PC-9 (cell line): ENCODE measurements at regions not wholly inside any gene's neighbourhood (a gene's known extent, or its start where the extent isn't known, plus 50 kb on each side); places are given as distances from the start of the nearest gene placed in this dataset.
A peak's percentile ranks its signal among the peaks of the same experiment; 100 is the strongest.
"Not testable (repeated sequence)": the region's sequence is repeated elsewhere in the genome, so short reads cannot be mapped to it uniquely, and the experiment has no call there.

Experiments
- BruUV-seq: library from RNA; stranded (reverse); fragments of 400-500 nt; replicated peaks from 2 replicates; lab custom pipeline; 2021; lab: Mats Ljungman, UMichigan
- CTCF ChIA-PET: fragments of 300-600 bp; sonication (Branson Sonifier 250); formaldehyde crosslinking; loops from one replicate; lab custom pipeline; 2022; ENCODE audit warnings: antibody characterized with exemption; lab: Charles Lee
- POLR2A ChIA-PET: fragments of 300-600 bp; sonication (Branson Sonifier 250); formaldehyde crosslinking; loops from one replicate; lab custom pipeline; 2022; ENCODE audit warnings: antibody characterized with exemption; ENCODE audit not compliant: unreplicated experiment; lab: Charles Lee
- DNase-seq, 2 experiments: peaks; one replicate each; pipeline versions ENCODE4 v3.0.0 to v3.0.0-alpha.2; 2015 to 2022; ENCODE audit warnings: mixed read lengths in 1 of 2
- H2AFZ ChIP-seq: fragments of 200-600 bp; sonication (generic); 2 replicates; pipeline ENCODE4 v1.8.1; 2017; ENCODE audit warnings: antibody characterized with exemption
- H3F3A ChIP-seq: fragments of 200-600 bp; sonication (generic); 2 replicates; pipeline ENCODE4 v1.8.1; 2017; ENCODE audit warnings: antibody characterized with exemption, mild to moderate bottlenecking, low read depth; ENCODE audit not compliant: insufficient read depth
- H3K27ac ChIP-seq: fragments of 200-600 bp; sonication (generic); 2 replicates; pipeline ENCODE4 v1.6.1; 2016; ENCODE audit warnings: mixed run types
- H3K27me3 ChIP-seq: fragments of 200-600 bp; sonication (generic); 2 replicates; pipeline ENCODE4 v1.6.1; 2016; ENCODE audit warnings: low read depth, mixed run types; ENCODE audit not compliant: insufficient read depth
- H3K36me3 ChIP-seq: fragments of 200-600 bp; sonication (generic); 2 replicates; pipeline ENCODE4 v1.6.1; 2016; ENCODE audit warnings: low read depth, mixed run types
- H3K4me1 ChIP-seq: fragments of 200-600 bp; sonication (generic); replicated peaks from 2 replicates; pipeline ENCODE4 v1.6.1; 2016; ENCODE audit warnings: mixed run types; ENCODE audit not compliant: insufficient read depth
- H3K4me2 ChIP-seq: fragments of 200-600 bp; sonication (generic); 2 replicates; pipeline ENCODE4 v1.6.1; 2017; ENCODE audit warnings: mixed run types
- H3K4me3 ChIP-seq: fragments of 200-600 bp; sonication (generic); 2 replicates; pipeline ENCODE4 v1.6.1; 2016; ENCODE audit warnings: mixed run types
- H3K79me2 ChIP-seq: fragments of 200-600 bp; sonication (generic); 2 replicates; pipeline ENCODE4 v1.6.1; 2017; ENCODE audit warnings: low read depth, mixed run types
- H3K9me2 ChIP-seq: fragments of 200-600 bp; sonication (generic); 2 replicates; pipeline ENCODE4 v1.8.1; 2017; ENCODE audit warnings: mild to moderate bottlenecking; ENCODE audit not compliant: insufficient read depth
- H3K9me3 ChIP-seq: fragments of 200-600 bp; sonication (generic); 2 replicates; pipeline ENCODE4 v1.8.1; 2016; ENCODE audit warnings: low read depth; ENCODE audit not compliant: insufficient read depth
- H4K20me1 ChIP-seq: fragments of 200-600 bp; sonication (generic); 2 replicates; pipeline ENCODE4 v1.8.1; 2017; ENCODE audit not compliant: insufficient read depth
- EZH2 ChIP-seq: fragments of 200-600 bp; sonication (generic); IDR thresholded peaks from 2 replicates; pipeline ENCODE4 v1.8.0; 2017; ENCODE audit warnings: antibody characterized with exemption, low read depth
- intact Hi-C: fragments of 100-400 bp; cut with micrococcal nuclease; formaldehyde crosslinking; loops from one replicate; pipeline ENCODE4 v1.10.0; 2022; ENCODE audit not compliant: unreplicated experiment
- TF ChIP-seq, protein P1 (sequence below): fragments of 200-600 bp; sonication (generic); conservative IDR thresholded peaks from 2 replicates; pipeline ENCODE4 v1.6.1; 2017; ENCODE audit warnings: mixed run types, antibody characterized with exemption, mild to moderate bottlenecking, moderate library complexity

DNA sequence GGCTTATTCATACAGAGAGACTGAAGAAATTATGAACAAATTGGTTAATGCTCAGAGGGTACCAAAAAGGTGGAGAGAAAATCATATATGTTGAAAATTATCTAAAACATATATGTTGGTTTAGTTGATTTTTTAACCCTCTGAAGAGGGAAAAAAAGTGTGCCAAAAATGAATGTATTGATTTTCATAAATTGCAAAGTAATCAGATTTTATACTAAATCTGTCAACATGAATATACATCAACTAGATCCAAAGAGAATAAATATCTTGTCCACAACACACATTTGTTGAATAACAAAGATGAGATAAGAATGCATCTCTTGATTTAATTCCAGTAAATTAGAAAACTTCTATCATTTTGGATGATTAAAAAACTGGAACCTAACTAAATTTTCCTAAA lies 125.3 kb upstream of the TACR3 start:
- no peak overlapping the region for H3K4me3 ChIP-seq
- BruUV-seq, result no TSS peak
- H3K27me3 ChIP-seq, result no peaks in the 10 kb centered on the region
- ChIA-PET POLR2A (no interaction called here), CTCF (no interaction called here)
- no peaks in the 10 kb centered on the region for H3F3A ChIP-seq
- DNase-seq, result no peak
- no peak for TF ChIP-seq EZH2
- TF ChIP-seq, protein P1, sequence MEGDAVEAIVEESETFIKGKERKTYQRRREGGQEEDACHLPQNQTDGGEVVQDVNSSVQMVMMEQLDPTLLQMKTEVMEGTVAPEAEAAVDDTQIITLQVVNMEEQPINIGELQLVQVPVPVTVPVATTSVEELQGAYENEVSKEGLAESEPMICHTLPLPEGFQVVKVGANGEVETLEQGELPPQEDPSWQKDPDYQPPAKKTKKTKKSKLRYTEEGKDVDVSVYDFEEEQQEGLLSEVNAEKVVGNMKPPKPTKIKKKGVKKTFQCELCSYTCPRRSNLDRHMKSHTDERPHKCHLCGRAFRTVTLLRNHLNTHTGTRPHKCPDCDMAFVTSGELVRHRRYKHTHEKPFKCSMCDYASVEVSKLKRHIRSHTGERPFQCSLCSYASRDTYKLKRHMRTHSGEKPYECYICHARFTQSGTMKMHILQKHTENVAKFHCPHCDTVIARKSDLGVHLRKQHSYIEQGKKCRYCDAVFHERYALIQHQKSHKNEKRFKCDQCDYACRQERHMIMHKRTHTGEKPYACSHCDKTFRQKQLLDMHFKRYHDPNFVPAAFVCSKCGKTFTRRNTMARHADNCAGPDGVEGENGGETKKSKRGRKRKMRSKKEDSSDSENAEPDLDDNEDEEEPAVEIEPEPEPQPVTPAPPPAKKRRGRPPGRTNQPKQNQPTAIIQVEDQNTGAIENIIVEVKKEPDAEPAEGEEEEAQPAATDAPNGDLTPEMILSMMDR, result no peak
- no peaks in the 10 kb centered on the region for H3K79me2 ChIP-seq
- H2AFZ ChIP-seq, result no peak overlapping the region
- no peaks in the 10 kb centered on the region for H3K9me3 ChIP-seq
- intact Hi-C loops, result no loop called here
- H3K27ac ChIP-seq, result no peak overlapping the region
- H4K20me1 ChIP-seq, result no peaks in the 10 kb centered on the region
- H3K4me1 ChIP-seq, result no peaks in the 10 kb centered on the region
- no peaks in the 10 kb centered on the region for H3K36me3 ChIP-seq
- H3K4me2 ChIP-seq, result no peak overlapping the region
- H3K9me2 ChIP-seq, result no peaks in the 10 kb centered on the region

DNA sequence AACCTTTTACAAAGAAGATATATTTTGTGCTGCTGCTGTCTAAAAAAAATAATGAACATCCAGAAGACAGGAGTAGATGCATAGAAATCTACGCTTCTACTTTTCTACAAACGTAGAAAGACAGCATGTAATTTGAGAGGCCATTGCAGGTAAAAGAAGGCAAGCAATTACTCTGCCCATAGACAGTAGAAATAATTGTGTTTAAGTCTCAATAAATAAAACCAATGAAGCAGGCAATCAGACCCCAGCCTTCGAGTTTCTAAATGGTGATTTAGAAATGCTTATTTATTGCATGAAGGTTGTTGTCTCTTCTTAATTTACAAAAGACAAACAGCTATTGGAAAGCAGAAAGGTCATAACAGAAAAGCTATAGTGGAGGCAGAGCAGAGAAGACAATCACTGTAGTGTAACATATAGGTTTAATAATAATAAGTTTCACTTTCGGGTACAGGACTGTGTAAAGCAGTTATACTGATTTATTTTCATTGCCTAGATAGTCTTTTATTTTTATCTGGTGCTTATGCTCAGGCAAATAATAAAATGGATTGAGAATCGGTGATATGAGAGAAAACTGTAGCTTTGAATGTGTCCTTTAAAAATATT lies 123.0 kb upstream of the TACR3 start:
- no peaks in the 10 kb centered on the region for H3F3A ChIP-seq
- H3K79me2 ChIP-seq, result no peaks in the 10 kb centered on the region
- no peak overlapping the region for H3K4me2 ChIP-seq
- BruUV-seq, result no TSS peak
- POLR2A ChIA-PET, result no interaction called here
- H3K36me3 ChIP-seq, result no peaks in the 10 kb centered on the region
- H2AFZ ChIP-seq, result 0 out of 2 replicates have a peak overlapping the region, but pooled peaks have one; percentile 27
- H4K20me1 ChIP-seq, result no peaks in the 10 kb centered on the region
- H3K9me3 ChIP-seq, result no peaks in the 10 kb centered on the region
- H3K9me2 ChIP-seq, result no peaks in the 10 kb centered on the region
- intact Hi-C loops, result no loop called here
- TF ChIP-seq, protein P1, result no peak
- no peak for TF ChIP-seq EZH2
- H3K27ac ChIP-seq, result no peak overlapping the region
- CTCF ChIA-PET, result no interaction called here
- no peak overlapping the region for H3K4me3 ChIP-seq
- H3K27me3 ChIP-seq, result no peaks in the 10 kb centered on the region
- no peak for DNase-seq
- H3K4me1 ChIP-seq, result no peaks in the 10 kb centered on the region

DNA sequence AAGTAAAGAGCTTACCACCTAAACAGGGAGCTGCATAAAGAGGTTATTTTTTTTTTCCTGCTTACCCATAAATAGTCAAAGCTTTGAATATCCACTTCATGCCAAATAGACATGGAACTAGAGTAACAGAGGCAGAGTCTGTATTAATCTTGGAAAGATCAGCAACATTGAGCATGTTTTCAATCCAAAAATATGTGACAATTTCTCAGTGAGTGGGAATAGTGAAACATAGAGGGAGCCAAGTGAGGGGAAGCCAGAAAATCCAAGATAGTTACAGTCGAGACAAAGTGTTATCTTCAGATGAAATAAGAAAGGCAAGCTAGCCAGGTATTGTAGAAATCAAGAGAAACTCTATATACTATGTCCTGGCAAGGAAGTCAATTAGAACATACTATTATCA lies 122.3 kb upstream of the TACR3 start:
- Histone ChIP-seq H3K79me2 (no peaks in the 10 kb centered on the region), H3K4me2 (no peak overlapping the region), H3F3A (no peaks in the 10 kb centered on the region), H2AFZ (no peak overlapping the region), H3K27ac (no peak overlapping the region), H3K27me3 (no peaks in the 10 kb centered on the region), H3K9me2 (no peaks in the 10 kb centered on the region), H3K9me3 (no peaks in the 10 kb centered on the region), H4K20me1 (no peaks in the 10 kb centered on the region), H3K4me1 (no peaks in the 10 kb centered on the region), H3K4me3 (no peak overlapping the region), H3K36me3 (no peaks in the 10 kb centered on the region)
- ChIA-PET POLR2A (no interaction called here), CTCF (no interaction called here)
- BruUV-seq, result no TSS peak
- TF ChIP-seq, protein P1, result no peak
- no peak for TF ChIP-seq EZH2
- no peak for DNase-seq
- intact Hi-C loops, result no loop called here

DNA sequence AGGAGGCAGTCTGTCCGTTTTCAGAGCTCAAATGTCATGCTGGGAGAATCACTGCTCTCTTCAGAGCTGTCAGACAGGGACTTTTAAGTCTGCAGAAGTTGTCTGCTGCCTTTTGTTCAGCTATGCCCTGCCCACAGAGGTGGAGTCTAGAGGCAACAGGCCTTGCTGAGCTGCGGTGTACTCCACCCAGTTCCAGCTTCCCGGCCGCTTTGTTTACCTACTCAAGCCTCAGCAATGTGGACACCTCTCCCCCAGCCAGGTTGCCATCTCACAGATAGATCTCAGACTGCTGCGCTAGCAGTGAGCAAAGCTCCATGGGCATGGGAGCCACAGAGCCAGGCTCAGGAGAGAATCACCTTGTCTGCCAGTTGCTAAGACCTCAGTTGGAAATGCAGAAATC lies 90.5 kb upstream of the TACR3 start:
- intact Hi-C loops, CTCF ChIA-PET, BruUV-seq, H3K27ac ChIP-seq, H4K20me1 ChIP-seq, H3K36me3 ChIP-seq, H2AFZ ChIP-seq, H3K4me3 ChIP-seq, H3F3A ChIP-seq, H3K9me2 ChIP-seq, H3K4me2 ChIP-seq, H3K79me2 ChIP-seq, H3K4me1 ChIP-seq, POLR2A ChIA-PET, H3K9me3 ChIP-seq, H3K27me3 ChIP-seq: not testable (repeated sequence)
- peak in 1 of 2 experiments; percentile 9 for DNase-seq
